ENCODE measurements at regions not wholly inside any gene's neighbourhood (a gene's known extent, or its start where the extent isn't known, plus 50 kb on each side); places are given as distances from the start of the nearest gene placed in this dataset.

GRCh38 chr13:28602580-28602979, 56.4 kb upstream of the POMP start:
- WGBS (ENCODE audit: extremely low coverage, insufficient read length, low lambda C conversion rate), result no CpG with 5 or more reads among the region's 2 CpGs
- H4K8ac ChIP-seq (replicated peaks; ENCODE audit: insufficient read length, low read depth, low read length), result no peak overlapping the region
- TF ChIP-seq CTCF (conservative IDR thresholded peaks at IDR 0.05), result no peak
- no peak overlapping the region for H2BK5ac ChIP-seq (ENCODE audit: insufficient read length, low read length)
- H3K79me1 ChIP-seq (ENCODE audit: insufficient read depth, low read depth, low read length, poor library complexity, severe bottlenecking), result no peaks in the 10 kb centered on the region
- no peak overlapping the region for H3K4me2 ChIP-seq (ENCODE audit: insufficient read depth, insufficient read length, low read length)
- no peak overlapping the region for H3K14ac ChIP-seq (ENCODE audit: insufficient read depth, low read length)
- no peak overlapping the region for H3K23ac ChIP-seq (ENCODE audit: insufficient read length, low read depth, low read length)
- no peak overlapping the region for H4K91ac ChIP-seq (ENCODE audit: insufficient read length, low read depth, low read length)
- H3K4ac ChIP-seq (ENCODE audit: low read depth, low read length), result no peak overlapping the region
- no peak overlapping the region for H2BK120ac ChIP-seq (ENCODE audit: low read depth, low read length, poor library complexity, severe bottlenecking)
- no peaks in the 10 kb centered on the region for H3K4me1 ChIP-seq (ENCODE audit: insufficient read depth, low read length)
- peaks cover 3% of the 10 kb centered on the region; the same call in 1 of the 2 replicates for H3K27me3 Mint-ChIP-seq (ENCODE audit: low read depth)
- H3K27ac Mint-ChIP-seq, result no peak overlapping the region
- no peaks in the 10 kb centered on the region; a peak in 1 of 5 replicates for H3K9me3 Mint-ChIP-seq
- no peaks in the 10 kb centered on the region for H3K79me2 ChIP-seq (ENCODE audit: insufficient read depth, low read length)
- no peak overlapping the region for H3T11ph ChIP-seq (ENCODE audit: low read length)
- H2AK5ac ChIP-seq (ENCODE audit: insufficient read length, low read length), result no peak overlapping the region
- H3K9ac ChIP-seq (ENCODE audit: extremely low read depth, insufficient read length, low read length), result no peak overlapping the region
- no peak overlapping the region for H3K4me3 Mint-ChIP-seq
- H2BK20ac ChIP-seq (ENCODE audit: low read depth, low read length, poor library complexity, severe bottlenecking), result no peak overlapping the region
- peaks cover 9 to 13% of the 10 kb centered on the region in 2 experiments for H3K4me1 Mint-ChIP-seq
- H4K20me1 ChIP-seq (ENCODE audit: control insufficient read depth, insufficient read depth, insufficient read length), result no peaks in the 10 kb centered on the region
- H2AFZ ChIP-seq (ENCODE audit: low read length), result no peak overlapping the region
- H4K5ac ChIP-seq (ENCODE audit: insufficient read length, low read depth, low read length), result no peak overlapping the region
- DNase-seq, result no peak
- H3K9me3 ChIP-seq (ENCODE audit: control insufficient read depth, low read depth, low read length), result no peaks in the 10 kb centered on the region
- no peaks in the 10 kb centered on the region for H3K36me3 Mint-ChIP-seq (ENCODE audit: insufficient read depth in 1 of 3, low read depth in 3 of 3)
- no peaks in the 10 kb centered on the region for H3K27me3 ChIP-seq (ENCODE audit: insufficient read depth, low read length)
- no peak overlapping the region for H3K56ac ChIP-seq (ENCODE audit: insufficient read length, low read depth, low read length)
- no peak overlapping the region for H2BK15ac ChIP-seq (ENCODE audit: low read depth, low read length)
- no peak overlapping the region for H3K18ac ChIP-seq (ENCODE audit: insufficient read length, low read depth, low read length)
- H3K27ac ChIP-seq (ENCODE audit: insufficient read length, low read depth, low read length), result no peak overlapping the region
- H2BK12ac ChIP-seq (ENCODE audit: insufficient read length, low read depth, low read length), result no peak overlapping the region
- no peaks in the 10 kb centered on the region for H3K23me2 ChIP-seq (ENCODE audit: insufficient read length, low read depth, low read length, poor library complexity, severe bottlenecking)

All from H9 (cell line).